Osteoblast (primary cell): ENCODE measurements at regions not wholly inside any gene's neighbourhood (a gene's known extent, or its start where the extent isn't known, plus 50 kb on each side); places are given as distances from the start of the nearest gene placed in this dataset.
A peak's percentile ranks its signal among the peaks of the same experiment; 100 is the strongest.

Experiments used
- DNase-seq: peaks from one replicate; pipeline ENCODE4 v3.0.0; 2011; ENCODE audit warnings: low spot score, mixed read lengths; ENCODE audit not compliant: insufficient read length; ENCODE audit errors: missing footprints
- H2AFZ ChIP-seq: 2 replicates; pipeline ENCODE4 v1.6.0; 2011; ENCODE audit warnings: mild to moderate bottlenecking, low read length
- H3K27ac ChIP-seq: 2 replicates; pipeline ENCODE4 v1.5.1; 2011; ENCODE audit warnings: mild to moderate bottlenecking, low read depth, low read length, moderate library complexity
- H3K27me3 ChIP-seq: 2 replicates; pipeline ENCODE4 v1.6.0; 2012; ENCODE audit warnings: mild to moderate bottlenecking, control low read depth, inconsistent platforms, low read length, moderate library complexity; ENCODE audit not compliant: insufficient read depth
- H3K36me3 ChIP-seq: 2 replicates; pipeline ENCODE4 v1.5.1; 2011; ENCODE audit warnings: mild to moderate bottlenecking, low read length, control low read depth, moderate library complexity; ENCODE audit not compliant: insufficient read depth
- H3K4me1 ChIP-seq: 2 replicates; pipeline ENCODE4 v1.5.1; 2011; ENCODE audit warnings: mild to moderate bottlenecking, low read length, control low read depth, moderate library complexity; ENCODE audit not compliant: insufficient read depth
- H3K4me2 ChIP-seq: 2 replicates; pipeline ENCODE4 v1.6.0; 2011; ENCODE audit warnings: mild to moderate bottlenecking, low read length; ENCODE audit not compliant: insufficient read depth
- H3K4me3 ChIP-seq: fragments of 200-600 bp; sonication (generic); 3 replicates; pipeline ENCODE4 v1.5.1; 2012; ENCODE audit warnings: mild to moderate bottlenecking, low read length, inconsistent platforms; ENCODE audit not compliant: insufficient read depth
- H3K79me2 ChIP-seq: 2 replicates; pipeline ENCODE4 v1.6.0; 2012; ENCODE audit warnings: mild to moderate bottlenecking, low read length, control low read depth, inconsistent platforms; ENCODE audit not compliant: insufficient read depth
- H3K9me3 ChIP-seq: 2 replicates; pipeline ENCODE4 v1.5.1; 2011; ENCODE audit warnings: low read depth, low read length, control low read depth
- H4K20me1 ChIP-seq: 2 replicates; pipeline ENCODE4 v1.6.0; 2012; ENCODE audit warnings: mild to moderate bottlenecking, low read length, control low read depth; ENCODE audit not compliant: insufficient read depth
- CTCF ChIP-seq: IDR thresholded peaks from 2 replicates; pipeline ENCODE4 v1.5.1; 2011; ENCODE audit warnings: mild to moderate bottlenecking, low read depth, low read length, moderate library complexity; ENCODE audit errors: extremely low read depth

GRCh38 chr4:133493241-133493640, 344.1 kb downstream of the PCDH10 start:
- no peak for TF ChIP-seq CTCF
- no peak overlapping the region for H2AFZ ChIP-seq
- H3K4me2 ChIP-seq: no peak overlapping the region
- H3K4me1 ChIP-seq: peaks cover 4% of the 10 kb centered on the region
- DNase-seq: no peak
- H4K20me1 ChIP-seq: no peaks in the 10 kb centered on the region
- H3K79me2 ChIP-seq: no peaks in the 10 kb centered on the region
- H3K36me3 ChIP-seq: no peaks in the 10 kb centered on the region
- H3K9me3 ChIP-seq: no peaks in the 10 kb centered on the region
- no peak overlapping the region for H3K27ac ChIP-seq
- H3K4me3 ChIP-seq: no peak overlapping the region
- H3K27me3 ChIP-seq: no peaks in the 10 kb centered on the region

GRCh38 chr4:133484287-133484686, 335.2 kb downstream of the PCDH10 start:
- H3K27me3 ChIP-seq: no peaks in the 10 kb centered on the region
- H4K20me1 ChIP-seq: no peaks in the 10 kb centered on the region
- no peaks in the 10 kb centered on the region for H3K9me3 ChIP-seq
- H3K4me2 ChIP-seq: no peak overlapping the region
- H3K4me3 ChIP-seq: no peak overlapping the region
- TF ChIP-seq CTCF: no peak
- no peaks in the 10 kb centered on the region for H3K36me3 ChIP-seq
- no peaks in the 10 kb centered on the region for H3K4me1 ChIP-seq
- no peak for DNase-seq
- no peak overlapping the region for H2AFZ ChIP-seq
- H3K79me2 ChIP-seq: no peaks in the 10 kb centered on the region
- H3K27ac ChIP-seq: no peak overlapping the region

- no peaks in the 10 kb centered on the region for H3K27me3 ChIP-seq
- no peak for DNase-seq
- peak; percentile 46 for TF ChIP-seq CTCF
- H3K36me3 ChIP-seq: no peaks in the 10 kb centered on the region
- H3K27ac ChIP-seq: no peak overlapping the region
- H3K4me2 ChIP-seq: no peak overlapping the region
- no peaks in the 10 kb centered on the region for H3K4me1 ChIP-seq
- H3K4me3 ChIP-seq: no peak overlapping the region
- H3K9me3 ChIP-seq: no peaks in the 10 kb centered on the region
- peak overlapping the region; percentile 54 for H2AFZ ChIP-seq
- H4K20me1 ChIP-seq: no peaks in the 10 kb centered on the region
- H3K79me2 ChIP-seq: no peaks in the 10 kb centered on the region
Measured at GRCh38 chr4:133483600-133484246, 334.6 kb downstream of the PCDH10 start.

- no peaks in the 10 kb centered on the region for H3K4me1 ChIP-seq
- H3K27ac ChIP-seq: no peak overlapping the region
- no peaks in the 10 kb centered on the region for H3K9me3 ChIP-seq
- no peak for TF ChIP-seq CTCF
- no peaks in the 10 kb centered on the region for H4K20me1 ChIP-seq
- H3K79me2 ChIP-seq: no peaks in the 10 kb centered on the region
- no peaks in the 10 kb centered on the region for H3K27me3 ChIP-seq
- no peak for DNase-seq
- no peaks in the 10 kb centered on the region for H3K36me3 ChIP-seq
- no peak overlapping the region for H2AFZ ChIP-seq
- no peak overlapping the region for H3K4me3 ChIP-seq
- no peak overlapping the region for H3K4me2 ChIP-seq
Measured at GRCh38 chr4:133476063-133476462, 327.0 kb downstream of the PCDH10 start.
